Testis (tissue), 2 donors: ENCODE measurements at regions not wholly inside any gene's neighbourhood (a gene's known extent, or its start where the extent isn't known, plus 50 kb on each side); places are given as distances from the start of the nearest gene placed in this dataset.

Source experiments
- POLR2A ChIP-seq: fragments of 450-650 bp; IDR thresholded peaks from one replicate; pipeline ENCODE4 v1.6.1; 2017; ENCODE audit warnings: antibody characterized with exemption, mild to moderate bottlenecking, moderate library complexity
- TF ChIP-seq, protein P1 (sequence below), 3 experiments: fragments of 450-650 bp in 2 of 3; fragments of 200-600 bp in 1 of 3; sonication (generic) in 1 of 3; IDR thresholded peaks; one replicate each; pipeline ENCODE4 v1.5.1; 2016 to 2019; ENCODE audit warnings: antibody characterized with exemption in 3 of 3, mild to moderate bottlenecking in 2 of 3, moderate library complexity in 1 of 3

DNA sequence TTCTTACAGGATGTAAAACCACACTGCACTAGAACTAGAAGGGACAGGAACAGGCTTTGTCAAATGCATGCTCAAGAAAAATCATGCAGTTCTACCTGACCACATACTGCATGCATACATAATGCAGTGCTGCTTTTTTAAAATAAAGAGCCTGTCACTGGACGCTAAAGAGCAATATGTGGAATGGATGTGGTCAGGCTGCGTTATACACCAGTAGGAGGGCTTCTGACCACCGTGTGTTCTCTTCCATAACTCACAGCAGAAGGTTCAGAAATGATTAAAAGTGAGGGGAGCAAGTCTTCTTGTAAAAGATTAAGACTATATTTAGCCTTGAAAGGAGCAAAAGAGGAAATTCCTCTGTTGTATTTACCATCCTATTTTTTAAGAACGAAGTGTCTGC is 392.0 kb downstream of the EMP1 start:
- TF ChIP-seq, protein P1, sequence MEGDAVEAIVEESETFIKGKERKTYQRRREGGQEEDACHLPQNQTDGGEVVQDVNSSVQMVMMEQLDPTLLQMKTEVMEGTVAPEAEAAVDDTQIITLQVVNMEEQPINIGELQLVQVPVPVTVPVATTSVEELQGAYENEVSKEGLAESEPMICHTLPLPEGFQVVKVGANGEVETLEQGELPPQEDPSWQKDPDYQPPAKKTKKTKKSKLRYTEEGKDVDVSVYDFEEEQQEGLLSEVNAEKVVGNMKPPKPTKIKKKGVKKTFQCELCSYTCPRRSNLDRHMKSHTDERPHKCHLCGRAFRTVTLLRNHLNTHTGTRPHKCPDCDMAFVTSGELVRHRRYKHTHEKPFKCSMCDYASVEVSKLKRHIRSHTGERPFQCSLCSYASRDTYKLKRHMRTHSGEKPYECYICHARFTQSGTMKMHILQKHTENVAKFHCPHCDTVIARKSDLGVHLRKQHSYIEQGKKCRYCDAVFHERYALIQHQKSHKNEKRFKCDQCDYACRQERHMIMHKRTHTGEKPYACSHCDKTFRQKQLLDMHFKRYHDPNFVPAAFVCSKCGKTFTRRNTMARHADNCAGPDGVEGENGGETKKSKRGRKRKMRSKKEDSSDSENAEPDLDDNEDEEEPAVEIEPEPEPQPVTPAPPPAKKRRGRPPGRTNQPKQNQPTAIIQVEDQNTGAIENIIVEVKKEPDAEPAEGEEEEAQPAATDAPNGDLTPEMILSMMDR (IDR thresholded peaks at IDR 0.05), result no peak
- no peak for TF ChIP-seq POLR2A
